AG09309 (cell line): ENCODE measurements at regions not wholly inside any gene's neighbourhood (a gene's known extent, or its start where the extent isn't known, plus 50 kb on each side); places are given as distances from the start of the nearest gene placed in this dataset.

Experiments
- DNase-seq: peaks from one replicate; pipeline ENCODE4 v3.0.0-alpha.2; 2010; ENCODE audit warnings: low read depth
- H3K4me3 ChIP-seq: 2 replicates; pipeline ENCODE4 v1.5.1; 2011; ENCODE audit warnings: mild to moderate bottlenecking, low read depth, low read length, moderate library complexity; ENCODE audit not compliant: control insufficient read depth
- TF ChIP-seq, protein P1 (sequence below): IDR thresholded peaks from 2 replicates; pipeline ENCODE4 v1.5.1; 2011; ENCODE audit warnings: mild to moderate bottlenecking, low read depth, low read length, inconsistent platforms; ENCODE audit not compliant: insufficient read depth, control insufficient read depth; ENCODE audit errors: missing control alignments

DNA sequence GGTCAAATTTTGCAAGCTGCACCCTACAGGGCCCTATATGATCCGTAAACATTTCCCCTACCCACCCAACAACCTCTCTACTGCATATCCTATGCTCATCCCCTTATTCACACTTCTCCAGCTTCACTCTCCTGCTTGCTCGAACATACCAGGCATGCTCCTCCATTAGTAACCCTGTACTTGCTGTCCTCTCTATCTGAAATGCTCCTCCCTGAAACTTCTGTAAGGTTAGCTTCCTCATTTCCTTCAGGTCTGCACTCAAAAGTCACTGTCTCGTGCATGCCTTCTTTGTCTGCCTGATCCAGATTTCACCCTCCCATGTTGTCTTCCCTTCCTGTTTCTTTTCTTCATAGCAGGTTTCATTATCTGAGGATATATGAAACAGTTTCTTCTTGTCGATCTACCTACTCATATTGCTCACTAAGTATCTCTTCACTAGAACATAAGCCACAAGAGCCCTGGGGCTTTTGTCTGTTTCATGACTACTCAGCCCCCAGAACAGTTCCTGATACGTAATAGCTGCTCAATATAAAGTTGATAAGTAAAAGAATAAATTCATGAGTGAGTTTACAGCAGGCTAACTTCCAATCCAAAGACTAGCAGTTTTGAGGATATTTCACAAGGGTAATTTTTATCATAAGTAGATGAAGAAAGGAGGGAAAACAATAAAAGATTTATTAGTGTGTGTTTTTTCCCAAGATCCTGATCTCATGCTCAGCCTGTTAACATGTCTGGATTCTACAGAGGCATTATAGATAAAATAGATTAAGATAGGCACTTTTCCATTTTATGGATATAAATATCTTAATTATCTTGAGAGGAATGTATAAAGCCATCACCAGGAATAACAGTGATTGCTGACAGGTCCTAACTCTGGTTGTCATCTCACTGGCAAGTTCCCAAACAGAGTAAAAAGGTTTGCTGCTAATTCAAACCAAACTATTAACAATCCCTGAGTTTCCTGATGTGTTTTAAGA lies 392.5 kb upstream of the ESRRG start:
- TF ChIP-seq, protein P1, sequence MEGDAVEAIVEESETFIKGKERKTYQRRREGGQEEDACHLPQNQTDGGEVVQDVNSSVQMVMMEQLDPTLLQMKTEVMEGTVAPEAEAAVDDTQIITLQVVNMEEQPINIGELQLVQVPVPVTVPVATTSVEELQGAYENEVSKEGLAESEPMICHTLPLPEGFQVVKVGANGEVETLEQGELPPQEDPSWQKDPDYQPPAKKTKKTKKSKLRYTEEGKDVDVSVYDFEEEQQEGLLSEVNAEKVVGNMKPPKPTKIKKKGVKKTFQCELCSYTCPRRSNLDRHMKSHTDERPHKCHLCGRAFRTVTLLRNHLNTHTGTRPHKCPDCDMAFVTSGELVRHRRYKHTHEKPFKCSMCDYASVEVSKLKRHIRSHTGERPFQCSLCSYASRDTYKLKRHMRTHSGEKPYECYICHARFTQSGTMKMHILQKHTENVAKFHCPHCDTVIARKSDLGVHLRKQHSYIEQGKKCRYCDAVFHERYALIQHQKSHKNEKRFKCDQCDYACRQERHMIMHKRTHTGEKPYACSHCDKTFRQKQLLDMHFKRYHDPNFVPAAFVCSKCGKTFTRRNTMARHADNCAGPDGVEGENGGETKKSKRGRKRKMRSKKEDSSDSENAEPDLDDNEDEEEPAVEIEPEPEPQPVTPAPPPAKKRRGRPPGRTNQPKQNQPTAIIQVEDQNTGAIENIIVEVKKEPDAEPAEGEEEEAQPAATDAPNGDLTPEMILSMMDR = no peak
- no peak overlapping the region for H3K4me3 ChIP-seq

DNA sequence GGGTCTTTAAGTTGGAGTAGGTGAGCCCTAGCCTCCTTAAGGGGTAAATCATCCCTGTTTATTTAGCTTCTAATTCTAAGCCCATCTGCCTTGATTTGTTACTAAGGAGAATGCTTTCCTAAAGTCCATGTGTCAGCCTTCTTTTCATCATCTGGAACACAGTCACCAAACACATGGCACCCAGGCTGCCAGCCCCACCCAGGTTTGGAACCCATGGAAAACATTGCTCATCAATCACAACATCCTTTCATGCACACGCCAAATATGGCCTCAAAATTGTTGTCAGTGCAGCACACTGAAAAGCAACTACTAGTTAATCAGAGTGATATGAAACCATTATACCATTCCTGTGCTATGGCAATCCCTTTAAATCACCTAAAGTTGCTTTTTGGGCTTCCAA lies 386.7 kb upstream of the ESRRG start:
- no peak overlapping the region for H3K4me3 ChIP-seq
- TF ChIP-seq, protein P1 = no peak
- no peak for DNase-seq

More for the DNA sequence above, 392.5 kb upstream of the ESRRG start:
- DNase-seq = no peak

DNA sequence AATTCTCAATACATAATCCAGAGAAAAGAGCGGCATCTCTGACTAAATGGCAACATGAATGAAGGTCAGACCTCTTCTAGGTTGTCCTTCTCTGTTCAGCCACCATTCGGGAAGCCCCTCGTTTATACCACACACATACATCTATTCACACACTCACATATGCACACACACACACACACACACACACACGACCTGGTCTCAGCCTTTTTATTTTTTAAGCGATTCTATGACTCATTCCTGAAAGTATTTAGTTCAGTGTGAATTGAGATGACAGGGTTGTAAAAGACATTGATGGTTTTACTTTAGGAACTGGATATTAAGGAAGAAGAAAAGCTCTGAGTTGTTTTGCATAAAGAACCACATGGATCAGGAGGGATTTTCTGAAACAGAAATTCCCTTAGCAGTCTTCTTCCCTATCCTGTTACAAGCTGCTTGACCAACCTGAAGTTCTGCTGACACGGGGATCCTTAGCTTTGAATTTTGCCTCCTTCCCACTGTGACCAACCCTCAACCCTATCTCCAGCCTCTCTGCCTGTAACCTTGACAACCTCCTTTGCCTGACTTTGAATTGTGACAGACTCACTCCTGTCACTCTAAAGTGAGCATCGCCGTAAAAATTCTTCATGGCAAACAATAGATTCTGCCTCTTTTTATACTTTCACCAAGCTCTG lies 383.1 kb upstream of the ESRRG start:
- H3K4me3 ChIP-seq = no peak overlapping the region
- TF ChIP-seq, protein P1 = no peak
- no peak for DNase-seq

DNA sequence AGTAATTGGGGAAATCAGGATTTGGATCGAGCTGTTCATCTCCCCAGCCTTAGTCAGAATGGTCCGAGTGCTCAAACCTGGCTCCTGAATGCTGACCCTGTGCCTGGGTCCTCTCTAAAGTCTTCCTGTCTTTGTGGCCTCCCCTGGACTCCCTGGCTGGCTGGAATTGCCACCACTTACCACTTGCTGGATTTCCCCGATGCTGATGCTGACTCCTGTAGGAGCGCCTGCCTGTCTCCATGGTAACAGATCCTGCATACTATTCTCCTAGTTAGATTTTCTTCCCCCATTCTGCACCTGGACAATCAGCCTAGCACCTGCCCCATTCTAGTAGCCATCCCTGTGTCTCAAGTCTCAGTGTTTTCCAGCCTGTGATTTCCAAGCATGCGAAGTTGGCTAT lies 382.2 kb upstream of the ESRRG start:
- TF ChIP-seq, protein P1 = no peak
- H3K4me3 ChIP-seq = no peak overlapping the region
- DNase-seq = no peak

DNA sequence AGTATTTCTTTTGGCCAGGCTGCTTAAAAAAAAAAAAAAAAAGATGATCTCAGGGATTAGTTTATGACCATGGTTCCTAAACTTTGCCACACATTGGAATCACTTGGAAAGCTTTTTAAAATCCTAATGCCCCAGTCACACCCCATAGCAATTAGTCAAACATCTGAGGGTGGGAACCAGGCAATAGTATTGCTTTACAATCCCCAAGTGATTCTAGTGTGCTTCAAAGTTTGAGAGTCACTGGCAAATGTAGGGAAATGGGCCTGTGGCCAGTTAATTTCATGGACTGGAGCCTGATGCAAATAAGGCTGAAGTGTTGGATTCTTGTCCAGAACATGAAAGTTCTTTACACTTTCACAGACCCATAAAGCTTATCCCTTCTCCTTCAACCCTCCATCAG lies 374.6 kb upstream of the ESRRG start:
- TF ChIP-seq, protein P1 = no peak
- no peak overlapping the region for H3K4me3 ChIP-seq
- no peak for DNase-seq

DNA sequence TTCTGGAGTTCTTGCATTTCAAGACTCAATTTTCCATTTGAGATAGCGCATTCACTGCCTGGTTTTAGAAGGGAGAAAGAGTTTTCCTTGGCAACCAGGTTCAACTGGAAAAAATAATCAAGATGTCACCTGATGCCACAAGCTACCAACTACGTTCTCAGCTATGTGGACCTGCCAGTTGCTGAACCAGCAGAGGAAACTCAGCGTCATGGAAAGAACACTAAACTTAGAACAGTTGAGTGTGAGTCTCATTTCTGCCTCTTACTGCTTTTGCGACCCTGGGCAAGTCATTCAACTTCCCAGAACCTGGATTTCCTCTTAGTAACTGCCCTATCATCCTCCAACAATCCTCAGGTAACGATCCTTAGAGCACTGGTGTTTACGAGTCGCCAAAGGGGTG lies 373.0 kb upstream of the ESRRG start:
- no peak for DNase-seq
- H3K4me3 ChIP-seq = no peak overlapping the region
- TF ChIP-seq, protein P1 = no peak
